OCI-LY3 (cell line): ENCODE measurements at regions not wholly inside any gene's neighbourhood (a gene's known extent, or its start where the extent isn't known, plus 50 kb on each side); places are given as distances from the start of the nearest gene placed in this dataset.

ENCODE experiments used
- CTCF ChIP-seq: fragments of 200-600, 300-600 bp; sonication (generic); IDR thresholded peaks from 2 replicates; pipeline ENCODE4 v1.5.1; 2014; ENCODE audit warnings: antibody characterized with exemption, low read length, low read depth
- EZH2phosphoT487 ChIP-seq: fragments of 200-600 bp; shearing (Covaris generic); IDR thresholded peaks from 2 replicates; pipeline ENCODE4 v1.6.1; 2018; ENCODE audit warnings: antibody characterized with exemption, mixed run types, low read depth

GRCh38 chr1:238950784-238951183 is 435.6 kb upstream of the CHRM3 start:
- TF ChIP-seq CTCF (no peak), EZH2phosphoT487 (no peak)
